Epithelial cell of esophagus (primary cell): ENCODE measurements at regions not wholly inside any gene's neighbourhood (a gene's known extent, or its start where the extent isn't known, plus 50 kb on each side); places are given as distances from the start of the nearest gene placed in this dataset.
A peak's percentile ranks its signal among the peaks of the same experiment; 100 is the strongest.

Experiments used
- DNase-seq: peaks from one replicate; pipeline ENCODE4 v3.0.0; 2010; ENCODE audit warnings: low read depth
- H3K4me3 ChIP-seq: 2 replicates; pipeline ENCODE4 v1.5.1; 2011; ENCODE audit warnings: mild to moderate bottlenecking, low read length, control low read depth
- CTCF ChIP-seq: IDR thresholded peaks from 2 replicates; pipeline ENCODE4 v1.5.1; 2011; ENCODE audit warnings: low read depth, mild to moderate bottlenecking, low read length, control low read depth, inconsistent platforms; ENCODE audit not compliant: insufficient read depth; ENCODE audit errors: missing control alignments

- no peak for TF ChIP-seq CTCF
- H3K4me3 ChIP-seq, result no peak overlapping the region
- peak; percentile 55 for DNase-seq
Measured at GRCh38 chr21:35491920-35492678, 443.0 kb upstream of the RUNX1 start.

- DNase-seq, result no peak
- no peak overlapping the region for H3K4me3 ChIP-seq
- no peak for TF ChIP-seq CTCF
Measured at GRCh38 chr21:35491114-35491513, 442.0 kb upstream of the RUNX1 start.

- H3K4me3 ChIP-seq, result no peak overlapping the region
- DNase-seq, result peak; percentile 48
- no peak for TF ChIP-seq CTCF
Measured at GRCh38 chr21:35489389-35489980, 440.4 kb upstream of the RUNX1 start.

GRCh38 chr21:35488946-35489345, 439.8 kb upstream of the RUNX1 start:
- peak; percentile 62 for DNase-seq
- no peak overlapping the region for H3K4me3 ChIP-seq
- no peak for TF ChIP-seq CTCF

GRCh38 chr21:35485364-35485763, 436.3 kb upstream of the RUNX1 start:
- TF ChIP-seq CTCF, result no peak
- DNase-seq, result no peak
- H3K4me3 ChIP-seq, result no peak overlapping the region

GRCh38 chr21:35484851-35485250, 435.7 kb upstream of the RUNX1 start:
- DNase-seq, result no peak
- TF ChIP-seq CTCF, result no peak
- no peak overlapping the region for H3K4me3 ChIP-seq

- H3K4me3 ChIP-seq, result no peak overlapping the region
- no peak for TF ChIP-seq CTCF
- no peak for DNase-seq
Measured at GRCh38 chr21:35484032-35484431, 434.9 kb upstream of the RUNX1 start.
